Breast epithelium (tissue), 4 donors: ENCODE measurements at regions not wholly inside any gene's neighbourhood (a gene's known extent, or its start where the extent isn't known, plus 50 kb on each side); places are given as distances from the start of the nearest gene placed in this dataset.

Experiments used
- DNase-seq, 2 donors: peaks; one replicate each; pipeline ENCODE4 v3.0.0-alpha.2; 2019; ENCODE audit warnings: low spot score in 2 of 2
- H3K27ac ChIP-seq, 2 donors: fragments of 200-600 bp; sonication (generic) in 1 of 2; one replicate each; pipeline ENCODE4 v1.5.1; 2016 to 2019; ENCODE audit warnings: mild to moderate bottlenecking in 1 of 2
- H3K27me3 ChIP-seq, 2 donors: fragments of 200-600 bp; sonication (generic) in 1 of 2; one replicate each; pipeline versions ENCODE4 v1.5.1 to v1.6.0; 2017 to 2019; ENCODE audit warnings: control low read depth in 1 of 2, mild to moderate bottlenecking in 1 of 2
- H3K36me3 ChIP-seq: fragments of 200-600 bp; one replicate; pipeline ENCODE4 v1.5.1; 2019
- H3K4me1 ChIP-seq, 2 donors: fragments of 200-600 bp; sonication (generic); one replicate each; pipeline ENCODE4 v1.5.1; 2016 to 2019; ENCODE audit warnings: control low read depth in 1 of 2
- H3K4me3 ChIP-seq, 3 donors: fragments of 200-600 bp; sonication (generic); 1 replicate in 2 of 3; 2 replicates in 1 of 3; pipeline ENCODE4 v1.5.1; 2016 to 2019; ENCODE audit warnings: mild to moderate bottlenecking in 3 of 3, moderate library complexity in 2 of 3
- H3K9me3 ChIP-seq, 2 donors: fragments of 200-600 bp; sonication (generic) in 1 of 2; one replicate each; pipeline ENCODE4 v1.5.1; 2016 to 2019; ENCODE audit warnings: control low read depth in 1 of 2
- POLR2A ChIP-seq: fragments of 450-650 bp; IDR thresholded peaks from one replicate; pipeline ENCODE4 v1.6.1; 2016; ENCODE audit warnings: antibody characterized with exemption, mild to moderate bottlenecking, moderate library complexity
- POLR2AphosphoS5 ChIP-seq, 3 donors: sonication (generic); formaldehyde crosslinking; IDR thresholded peaks; one replicate each; pipeline ENCODE4 v1.6.1; 2017; ENCODE audit warnings: antibody characterized with exemption in 3 of 3
- intact Hi-C: fragments of 100-400 bp; cut with DNase I; formaldehyde crosslinking; loops from one replicate; pipeline ENCODE4 v1.15.1; 2023; ENCODE audit warnings: low total_unique reads
- TF ChIP-seq, protein P1 (sequence below), 3 donors: fragments of 450-650 bp; IDR thresholded peaks; one replicate each; pipeline ENCODE4 v1.5.1; 2016 to 2017; ENCODE audit warnings: antibody characterized with exemption in 3 of 3, mild to moderate bottlenecking in 3 of 3, moderate library complexity in 3 of 3

DNA sequence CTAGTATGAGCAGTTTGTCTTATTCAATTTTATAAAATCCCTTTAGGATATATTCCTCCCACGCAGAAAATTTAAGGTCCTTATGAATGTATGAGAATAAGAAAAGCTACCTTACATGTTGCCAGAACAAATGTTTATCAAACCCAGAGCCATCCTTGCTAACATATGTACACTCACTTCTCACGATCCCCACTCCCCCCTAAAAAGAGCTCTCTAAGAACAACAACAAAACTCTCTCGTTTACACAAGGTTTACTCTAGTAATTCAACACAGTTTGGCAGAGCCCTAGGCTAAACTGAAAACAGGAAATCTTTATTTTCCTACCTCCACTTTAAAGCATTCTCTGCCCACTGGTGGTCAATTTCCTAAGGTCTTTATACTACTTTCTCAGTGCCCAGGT is 504.9 kb downstream of the ZEB2 start:
- no peak for DNase-seq
- H3K9me3 ChIP-seq: no peaks in the 10 kb centered on the region
- intact Hi-C loops: no loop called here
- no peaks in the 10 kb centered on the region for H3K27me3 ChIP-seq
- H3K4me3 ChIP-seq: no peak overlapping the region
- TF ChIP-seq, protein P1, sequence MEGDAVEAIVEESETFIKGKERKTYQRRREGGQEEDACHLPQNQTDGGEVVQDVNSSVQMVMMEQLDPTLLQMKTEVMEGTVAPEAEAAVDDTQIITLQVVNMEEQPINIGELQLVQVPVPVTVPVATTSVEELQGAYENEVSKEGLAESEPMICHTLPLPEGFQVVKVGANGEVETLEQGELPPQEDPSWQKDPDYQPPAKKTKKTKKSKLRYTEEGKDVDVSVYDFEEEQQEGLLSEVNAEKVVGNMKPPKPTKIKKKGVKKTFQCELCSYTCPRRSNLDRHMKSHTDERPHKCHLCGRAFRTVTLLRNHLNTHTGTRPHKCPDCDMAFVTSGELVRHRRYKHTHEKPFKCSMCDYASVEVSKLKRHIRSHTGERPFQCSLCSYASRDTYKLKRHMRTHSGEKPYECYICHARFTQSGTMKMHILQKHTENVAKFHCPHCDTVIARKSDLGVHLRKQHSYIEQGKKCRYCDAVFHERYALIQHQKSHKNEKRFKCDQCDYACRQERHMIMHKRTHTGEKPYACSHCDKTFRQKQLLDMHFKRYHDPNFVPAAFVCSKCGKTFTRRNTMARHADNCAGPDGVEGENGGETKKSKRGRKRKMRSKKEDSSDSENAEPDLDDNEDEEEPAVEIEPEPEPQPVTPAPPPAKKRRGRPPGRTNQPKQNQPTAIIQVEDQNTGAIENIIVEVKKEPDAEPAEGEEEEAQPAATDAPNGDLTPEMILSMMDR (IDR thresholded peaks at IDR 0.05): no peak
- TF ChIP-seq POLR2A (no peak), POLR2AphosphoS5 (IDR thresholded peaks at IDR 0.05) (no peak)
- H3K36me3 ChIP-seq: no peaks in the 10 kb centered on the region
- H3K27ac ChIP-seq: no peak overlapping the region
- H3K4me1 ChIP-seq: no peaks in the 10 kb centered on the region

DNA sequence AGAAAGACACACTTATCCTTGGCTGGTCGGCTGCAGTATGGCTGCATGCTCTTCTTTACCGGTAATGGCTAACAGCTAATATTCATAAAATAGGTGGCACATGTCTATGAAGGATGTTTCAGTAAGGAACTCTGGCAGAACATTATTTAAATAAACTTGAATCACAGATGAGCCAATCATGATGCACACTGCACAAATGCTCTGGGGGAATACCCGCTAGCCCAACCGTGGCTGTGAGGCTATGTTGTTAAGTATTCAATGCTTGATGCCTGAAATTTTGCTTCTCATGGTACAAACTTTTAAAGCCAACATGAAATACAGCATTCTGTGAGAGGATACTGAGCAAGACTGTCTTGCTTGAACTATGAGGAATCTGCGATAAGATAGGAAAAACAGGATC is 505.8 kb downstream of the ZEB2 start:
- H3K9me3 ChIP-seq: no peaks in the 10 kb centered on the region
- no peak for TF ChIP-seq POLR2A
- TF ChIP-seq, protein P1 (IDR thresholded peaks at IDR 0.05): no peak
- TF ChIP-seq POLR2AphosphoS5 (IDR thresholded peaks at IDR 0.05): no peak
- no peaks in the 10 kb centered on the region for H3K36me3 ChIP-seq
- H3K27me3 ChIP-seq: no peaks in the 10 kb centered on the region
- H3K27ac ChIP-seq: no peak overlapping the region
- DNase-seq: no peak
- H3K4me1 ChIP-seq: no peaks in the 10 kb centered on the region
- H3K4me3 ChIP-seq: no peak overlapping the region
- intact Hi-C loops: no loop called here

DNA sequence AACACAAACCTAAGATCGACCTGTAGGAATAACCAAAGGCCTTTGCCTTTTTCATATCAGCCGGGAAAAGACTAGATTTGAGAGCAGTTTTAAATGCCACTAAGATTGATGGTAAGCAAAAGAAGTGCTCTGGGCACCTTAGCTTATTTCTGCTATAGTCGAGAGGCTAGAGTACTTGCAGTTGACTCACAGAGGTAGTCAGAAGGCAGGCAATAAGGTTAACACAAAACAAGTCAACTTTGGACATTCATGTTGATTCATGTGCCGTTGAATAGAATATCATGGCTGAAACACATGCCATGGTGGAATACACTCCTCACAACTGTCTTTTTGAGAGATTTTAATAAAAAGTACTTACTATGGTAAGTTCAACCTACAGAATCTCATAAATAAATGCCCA is 507.6 kb downstream of the ZEB2 start:
- TF ChIP-seq, protein P1 (IDR thresholded peaks at IDR 0.05): no peak
- TF ChIP-seq POLR2A: no peak
- no peak for DNase-seq
- Histone ChIP-seq H3K36me3 (no peaks in the 10 kb centered on the region), H3K9me3 (no peaks in the 10 kb centered on the region), H3K4me3 (no peak overlapping the region), H3K27me3 (no peaks in the 10 kb centered on the region), H3K27ac (no peak overlapping the region), H3K4me1 (no peaks in the 10 kb centered on the region)
- intact Hi-C loops: no loop called here

DNA sequence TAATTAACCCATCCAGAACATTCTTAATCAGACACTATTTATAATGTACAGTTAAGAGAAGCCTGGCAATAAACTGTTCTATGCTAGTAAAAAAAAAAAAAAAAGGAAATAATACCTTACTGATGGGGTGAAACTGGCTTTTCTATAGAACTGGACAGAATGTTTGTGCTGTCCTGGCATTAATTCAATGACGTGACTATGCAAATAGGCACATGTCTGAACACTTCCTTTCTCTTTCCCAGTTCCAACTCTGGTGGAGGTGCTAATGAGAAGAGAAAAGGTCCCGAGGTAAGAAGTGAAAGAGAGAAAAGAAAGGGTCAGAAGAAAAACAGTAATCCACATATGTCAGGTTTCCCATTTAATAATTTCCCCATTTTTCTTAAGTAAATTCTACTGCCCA is 508.4 kb downstream of the ZEB2 start:
- no peak for DNase-seq
- Histone ChIP-seq H3K36me3 (no peaks in the 10 kb centered on the region), H3K27me3 (no peaks in the 10 kb centered on the region), H3K9me3 (no peaks in the 10 kb centered on the region), H3K4me3 (no peak overlapping the region), H3K4me1 (no peaks in the 10 kb centered on the region), H3K27ac (no peak overlapping the region)
- intact Hi-C loops: no loop called here
- no peak for TF ChIP-seq POLR2A
- TF ChIP-seq POLR2AphosphoS5 (IDR thresholded peaks at IDR 0.05): no peak
- TF ChIP-seq, protein P1 (IDR thresholded peaks at IDR 0.05): no peak

DNA sequence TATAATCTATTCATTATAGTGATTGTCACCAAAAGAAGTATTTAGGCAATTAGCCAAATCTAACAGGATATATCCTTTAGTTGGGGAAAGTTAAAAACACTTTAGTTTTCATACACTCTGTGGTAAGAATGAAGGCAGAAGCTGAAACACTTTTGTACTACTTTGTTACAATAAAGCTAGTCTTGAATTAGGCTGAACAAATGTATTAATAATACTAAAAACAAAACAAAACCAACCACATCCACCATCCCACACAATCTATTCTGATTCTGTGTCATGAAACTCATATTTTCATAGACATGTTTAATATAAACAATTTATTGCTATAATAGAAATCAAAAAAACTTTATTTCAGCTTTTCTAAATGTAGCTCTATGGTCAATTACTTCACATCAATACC is 508.8 kb downstream of the ZEB2 start:
- intact Hi-C loops: no loop called here
- H3K27ac ChIP-seq: no peak overlapping the region
- H3K4me1 ChIP-seq: no peaks in the 10 kb centered on the region
- H3K36me3 ChIP-seq: no peaks in the 10 kb centered on the region
- DNase-seq: no peak
- no peaks in the 10 kb centered on the region for H3K9me3 ChIP-seq
- TF ChIP-seq POLR2A (no peak), POLR2AphosphoS5 (IDR thresholded peaks at IDR 0.05) (no peak)
- TF ChIP-seq, protein P1 (IDR thresholded peaks at IDR 0.05): no peak
- no peaks in the 10 kb centered on the region for H3K27me3 ChIP-seq
- H3K4me3 ChIP-seq: no peak overlapping the region
